Epithelial cell of esophagus (primary cell): ENCODE measurements at regions not wholly inside any gene's neighbourhood (a gene's known extent, or its start where the extent isn't known, plus 50 kb on each side); places are given as distances from the start of the nearest gene placed in this dataset.

Source experiments
- DNase-seq: peaks from one replicate; pipeline ENCODE4 v3.0.0; 2010; ENCODE audit warnings: low read depth
- H3K4me3 ChIP-seq: 2 replicates; pipeline ENCODE4 v1.5.1; 2011; ENCODE audit warnings: mild to moderate bottlenecking, low read length, control low read depth
- TF ChIP-seq, protein P1 (sequence below): IDR thresholded peaks from 2 replicates; pipeline ENCODE4 v1.5.1; 2011; ENCODE audit warnings: low read depth, mild to moderate bottlenecking, low read length, control low read depth, inconsistent platforms; ENCODE audit not compliant: insufficient read depth; ENCODE audit errors: missing control alignments

DNA sequence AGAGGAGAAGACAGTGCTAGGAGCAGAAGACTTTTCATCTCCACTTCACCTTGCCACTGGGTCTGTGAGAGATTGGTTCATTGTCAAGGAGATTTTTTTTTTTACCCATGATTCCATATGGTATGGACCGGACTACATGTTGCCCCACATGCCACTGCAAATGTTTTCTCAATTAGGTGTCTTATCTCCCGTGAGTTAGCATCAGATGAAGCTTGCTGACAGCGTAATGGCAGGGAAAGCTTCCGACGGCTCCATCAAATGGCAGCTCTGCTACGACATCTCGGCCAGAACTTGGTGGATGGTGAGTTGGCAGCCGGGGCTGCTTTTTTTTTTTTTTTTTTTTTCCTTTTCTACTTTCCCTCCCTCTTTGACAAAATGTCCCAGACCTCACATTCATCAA, 217.2 kb upstream of the NFIA start:
- no peak for DNase-seq

DNA sequence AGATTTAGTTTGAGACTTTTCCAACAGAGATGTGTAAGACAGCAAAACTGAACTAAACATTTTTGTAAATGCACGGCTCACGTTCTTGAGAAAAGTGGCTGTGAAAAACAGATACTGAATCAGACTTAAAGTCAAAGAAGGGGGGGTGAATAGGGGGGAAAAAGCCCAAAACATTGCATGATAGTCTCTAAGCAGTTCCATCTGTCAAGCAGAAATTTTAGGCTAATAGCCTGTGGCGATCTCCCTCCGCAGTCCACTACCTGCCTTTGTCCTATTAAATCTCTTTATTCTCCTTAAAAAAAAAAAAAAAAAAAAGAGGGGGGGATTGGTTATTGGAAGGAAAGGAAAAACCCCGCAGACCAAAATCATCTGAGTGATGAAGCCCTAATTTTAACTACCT, 217.6 kb upstream of the NFIA start:
- TF ChIP-seq, protein P1, sequence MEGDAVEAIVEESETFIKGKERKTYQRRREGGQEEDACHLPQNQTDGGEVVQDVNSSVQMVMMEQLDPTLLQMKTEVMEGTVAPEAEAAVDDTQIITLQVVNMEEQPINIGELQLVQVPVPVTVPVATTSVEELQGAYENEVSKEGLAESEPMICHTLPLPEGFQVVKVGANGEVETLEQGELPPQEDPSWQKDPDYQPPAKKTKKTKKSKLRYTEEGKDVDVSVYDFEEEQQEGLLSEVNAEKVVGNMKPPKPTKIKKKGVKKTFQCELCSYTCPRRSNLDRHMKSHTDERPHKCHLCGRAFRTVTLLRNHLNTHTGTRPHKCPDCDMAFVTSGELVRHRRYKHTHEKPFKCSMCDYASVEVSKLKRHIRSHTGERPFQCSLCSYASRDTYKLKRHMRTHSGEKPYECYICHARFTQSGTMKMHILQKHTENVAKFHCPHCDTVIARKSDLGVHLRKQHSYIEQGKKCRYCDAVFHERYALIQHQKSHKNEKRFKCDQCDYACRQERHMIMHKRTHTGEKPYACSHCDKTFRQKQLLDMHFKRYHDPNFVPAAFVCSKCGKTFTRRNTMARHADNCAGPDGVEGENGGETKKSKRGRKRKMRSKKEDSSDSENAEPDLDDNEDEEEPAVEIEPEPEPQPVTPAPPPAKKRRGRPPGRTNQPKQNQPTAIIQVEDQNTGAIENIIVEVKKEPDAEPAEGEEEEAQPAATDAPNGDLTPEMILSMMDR: no peak
- no peak for DNase-seq
- no peak overlapping the region for H3K4me3 ChIP-seq

More for the DNA sequence above, 217.2 kb upstream of the NFIA start:
- no peak overlapping the region for H3K4me3 ChIP-seq
- TF ChIP-seq, protein P1: no peak

DNA sequence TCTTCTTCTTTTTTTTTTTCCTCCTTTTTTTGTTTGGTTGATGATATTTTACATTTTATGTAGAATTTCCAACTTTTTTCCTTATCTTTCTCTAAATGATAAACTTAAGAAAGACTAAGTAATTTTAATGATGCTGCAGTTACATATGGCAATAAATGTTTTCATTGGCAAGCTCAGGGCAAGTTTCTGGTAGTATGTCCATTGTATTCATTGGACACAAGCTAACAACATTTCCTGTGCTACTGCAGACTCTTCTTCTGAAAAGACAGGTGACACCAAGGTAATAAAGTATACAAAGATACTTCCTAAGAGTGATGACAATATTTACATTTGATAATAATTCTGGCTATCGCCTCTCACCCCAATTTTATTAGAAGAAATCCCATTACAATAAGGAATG, 219.2 kb upstream of the NFIA start:
- no peak for DNase-seq
- TF ChIP-seq, protein P1: no peak
- no peak overlapping the region for H3K4me3 ChIP-seq

DNA sequence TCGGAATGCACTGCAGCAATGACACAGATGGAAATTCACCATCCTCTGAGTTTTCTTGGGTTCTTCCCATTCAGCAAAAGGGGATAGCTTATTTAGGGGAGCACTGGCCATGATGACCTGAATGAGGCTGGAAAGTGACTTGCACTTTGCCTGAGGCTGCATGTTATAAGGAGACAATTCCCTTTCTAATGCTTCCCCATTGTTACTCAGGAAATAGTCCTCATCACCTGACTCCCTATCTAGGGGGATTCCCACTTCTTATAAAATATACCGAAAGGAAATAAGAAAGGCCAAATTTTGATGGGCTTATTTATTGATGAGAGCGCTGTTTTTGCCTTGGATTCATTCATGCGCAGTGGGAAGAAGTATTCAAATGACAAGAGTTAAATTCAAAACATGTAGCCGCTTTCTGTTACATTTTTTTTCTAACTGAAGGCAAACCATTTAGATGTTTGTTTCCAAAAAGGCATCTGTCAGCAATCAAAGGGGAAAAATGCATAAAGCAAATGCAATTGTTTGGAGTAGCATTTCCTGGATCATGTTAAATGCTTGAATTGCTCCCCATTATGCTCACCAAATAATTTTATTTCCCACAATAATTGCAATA, 220.3 kb upstream of the NFIA start:
- TF ChIP-seq, protein P1: no peak
- DNase-seq: no peak
- no peak overlapping the region for H3K4me3 ChIP-seq

DNA sequence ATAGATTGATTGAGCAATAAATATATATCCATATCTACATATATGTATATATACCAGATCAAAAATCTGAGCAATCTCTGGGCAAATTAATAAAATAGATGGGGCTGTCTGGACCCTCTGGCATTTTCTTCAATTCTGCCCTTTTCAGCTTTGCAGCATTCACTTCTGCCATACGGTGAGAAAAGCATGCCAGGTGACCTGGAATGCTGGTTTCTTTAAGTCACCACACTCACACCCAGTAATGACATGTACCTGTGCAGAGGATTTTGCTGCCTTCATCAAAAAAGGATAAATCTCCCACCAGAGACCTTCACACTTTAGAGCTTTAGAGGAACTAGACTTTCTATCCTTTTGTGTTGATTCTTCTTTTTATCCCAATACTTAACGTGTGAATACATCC, 223.2 kb upstream of the NFIA start:
- TF ChIP-seq, protein P1: no peak
- H3K4me3 ChIP-seq: no peak overlapping the region
- DNase-seq: no peak

DNA sequence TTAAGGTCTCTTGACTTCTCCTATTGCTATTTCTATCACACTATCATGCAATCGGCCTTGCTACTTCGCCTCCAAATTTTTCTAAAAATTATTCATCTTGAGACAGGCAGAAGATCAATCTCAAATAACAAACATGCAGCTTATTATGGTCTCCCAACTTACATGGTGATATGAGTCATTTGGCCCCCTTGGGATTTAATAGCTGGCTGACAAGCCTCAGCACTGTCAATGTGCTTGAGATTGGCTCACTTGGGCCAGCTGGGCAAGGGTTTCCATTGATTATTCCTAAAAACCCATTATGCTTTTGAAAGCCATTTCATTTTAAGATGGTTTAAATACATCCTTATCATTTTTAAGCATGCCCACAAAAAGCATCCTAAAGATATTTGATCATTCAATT, 224.5 kb upstream of the NFIA start:
- no peak for DNase-seq
- H3K4me3 ChIP-seq: no peak overlapping the region
- TF ChIP-seq, protein P1: no peak

DNA sequence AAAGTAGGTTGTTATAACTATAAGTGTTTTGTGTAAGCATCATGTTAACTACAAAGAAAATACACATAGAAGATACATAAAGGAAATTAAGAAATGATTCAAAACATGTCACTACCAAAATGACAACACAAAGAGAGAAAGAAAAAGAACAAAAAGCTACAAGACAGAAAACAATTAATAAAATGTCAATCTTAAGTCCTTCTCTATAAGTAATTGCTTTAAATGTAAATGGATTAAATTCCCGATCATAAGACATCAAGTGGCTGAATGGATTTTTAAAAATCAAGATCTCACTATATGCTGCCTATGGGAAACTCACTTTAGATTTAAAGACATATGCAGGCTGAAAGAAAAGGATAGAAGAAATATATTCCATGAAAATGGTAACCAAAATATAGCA, 232.3 kb upstream of the NFIA start:
- no peak overlapping the region for H3K4me3 ChIP-seq
- TF ChIP-seq, protein P1: no peak
- DNase-seq: no peak
